GM23338 (cell line): ENCODE measurements at regions not wholly inside any gene's neighbourhood (a gene's known extent, or its start where the extent isn't known, plus 50 kb on each side); places are given as distances from the start of the nearest gene placed in this dataset.

Experiments used
- ATAC-seq: fragments of 200-7000 bp; cut with Tn5 transposase; 3 replicates; pipeline ENCODE4 v1.9.1; 2020
- DNase-seq: peaks from one replicate; pipeline ENCODE4 v3.0.0-alpha.2; 2015; ENCODE audit warnings: low spot score
- H2AFZ ChIP-seq: fragments of 200-600 bp; sonication (generic); 2 replicates; pipeline ENCODE4 v1.8.0; 2016; ENCODE audit warnings: antibody characterized with exemption, mild to moderate bottlenecking, moderate library complexity
- H3F3A ChIP-seq: fragments of 200-600 bp; sonication (generic); replicated peaks from 2 replicates; pipeline ENCODE4 v1.8.0; 2017; ENCODE audit warnings: antibody characterized with exemption, mixed run types, low read depth
- H3K27ac ChIP-seq: fragments of 200-600 bp; sonication (generic); 2 replicates; pipeline ENCODE4 v1.6.1; 2016; ENCODE audit warnings: low read depth
- H3K27me3 ChIP-seq: fragments of 200-600 bp; sonication (generic); 2 replicates; pipeline ENCODE4 v1.8.0; 2016; ENCODE audit warnings: mild to moderate bottlenecking, mixed run types, moderate library complexity; ENCODE audit not compliant: insufficient read depth
- H3K36me3 ChIP-seq: fragments of 200-600 bp; sonication (generic); 2 replicates; pipeline ENCODE4 v1.8.0; 2016; ENCODE audit warnings: mild to moderate bottlenecking; ENCODE audit not compliant: insufficient read depth
- H3K4me1 ChIP-seq: fragments of 200-600 bp; sonication (generic); 2 replicates; pipeline ENCODE4 v1.8.0; 2016; ENCODE audit warnings: mild to moderate bottlenecking, moderate library complexity; ENCODE audit not compliant: insufficient read depth
- H3K4me2 ChIP-seq: fragments of 200-600 bp; sonication (generic); 2 replicates; pipeline ENCODE4 v1.7.1; 2017; ENCODE audit warnings: mixed run types
- H3K4me3 ChIP-seq: fragments of 200-600 bp; sonication (generic); 2 replicates; pipeline ENCODE4 v1.6.1; 2016; ENCODE audit warnings: mixed run types
- H3K79me2 ChIP-seq: fragments of 200-600 bp; sonication (generic); replicated peaks from 2 replicates; pipeline ENCODE4 v1.8.0; 2017; ENCODE audit warnings: mild to moderate bottlenecking; ENCODE audit not compliant: insufficient read depth
- H3K9me2 ChIP-seq: fragments of 200-600 bp; sonication (generic); 2 replicates; pipeline ENCODE4 v1.8.0; 2017; ENCODE audit not compliant: insufficient read depth
- H4K20me1 ChIP-seq: fragments of 200-600 bp; sonication (generic); replicated peaks from 2 replicates; pipeline ENCODE4 v1.8.0; 2017; ENCODE audit warnings: mild to moderate bottlenecking; ENCODE audit not compliant: insufficient read depth
- H3K27ac Mint-ChIP-seq: 2 replicates; pipeline ENCODE4 v1.8.0; 2020; ENCODE audit warnings: inconsistent platforms, mild to moderate bottlenecking, moderate library complexity, mixed read lengths
- H3K27me3 Mint-ChIP-seq: 3 replicates; pipeline ENCODE4 v1.8.0; 2022; ENCODE audit warnings: low read depth, mild to moderate bottlenecking, moderate library complexity, mixed read lengths, inconsistent platforms; ENCODE audit not compliant: insufficient read depth, poor library complexity
- H3K36me3 Mint-ChIP-seq: 3 replicates; pipeline ENCODE4 v1.8.0; 2021; ENCODE audit warnings: low read depth, mild to moderate bottlenecking, inconsistent platforms, moderate library complexity, mixed read lengths
- H3K4me1 Mint-ChIP-seq: 3 replicates; pipeline ENCODE4 v1.8.0; 2020; ENCODE audit warnings: mild to moderate bottlenecking, inconsistent platforms, mixed read lengths
- H3K4me3 Mint-ChIP-seq: 3 replicates; pipeline ENCODE4 v1.8.0; 2021; ENCODE audit warnings: moderate library complexity, mild to moderate bottlenecking, inconsistent platforms, mixed read lengths
- H3K9me3 Mint-ChIP-seq: 3 replicates; pipeline ENCODE4 v1.8.0; 2020; ENCODE audit warnings: moderate library complexity, mild to moderate bottlenecking, inconsistent platforms, mixed read lengths
- CREB1 ChIP-seq: fragments of 250-450 bp; sonication (Bioruptor Pico); IDR thresholded peaks from 2 replicates; pipeline ENCODE4 v1.5.0; 2020; ENCODE audit warnings: low read depth, mild to moderate bottlenecking, moderate library complexity
- EZH2 ChIP-seq: fragments of 200-600 bp; sonication (generic); IDR thresholded peaks from one replicate; pipeline ENCODE4 v1.8.0; 2017; ENCODE audit warnings: antibody characterized with exemption, mild to moderate bottlenecking, low read depth; ENCODE audit not compliant: unreplicated experiment
- EZH2phosphoT487 ChIP-seq: fragments of 200-600 bp; sonication (generic); IDR thresholded peaks from one replicate; pipeline ENCODE4 v1.8.1; 2018; ENCODE audit warnings: antibody characterized with exemption; ENCODE audit not compliant: unreplicated experiment
- NANOG ChIP-seq: IDR thresholded peaks from 2 replicates; pipeline ENCODE4 v1.6.1; 2016; ENCODE audit warnings: antibody characterized with exemption, borderline replicate concordance
- POLR2AphosphoS5 ChIP-seq: IDR thresholded peaks from 2 replicates; pipeline ENCODE4 v1.6.1; 2016; ENCODE audit warnings: antibody characterized with exemption, low read depth
- ZNF114 ChIP-seq: fragments of 250-450 bp; sonication (Bioruptor Pico); IDR thresholded peaks from 2 replicates; pipeline ENCODE4 v1.5.0; 2020; ENCODE audit warnings: mild to moderate bottlenecking, moderate library complexity
- ZNF331 ChIP-seq: fragments of 250-450 bp; sonication (Bioruptor Pico); IDR thresholded peaks from 2 replicates; pipeline ENCODE4 v1.5.0; 2020; ENCODE audit warnings: low read depth, mild to moderate bottlenecking, moderate library complexity
- TF ChIP-seq, protein P1 (sequence below): IDR thresholded peaks from 2 replicates; pipeline ENCODE4 v1.6.1; 2016; ENCODE audit warnings: antibody characterized with exemption
- TF ChIP-seq, protein P2 (sequence below), 2 experiments: fragments of 200-600 bp in 1 of 2; sonication (generic) in 1 of 2; conservative IDR thresholded peaks; 2 replicates each; pipeline versions ENCODE4 v1.5.1 to v1.6.1; 2016 to 2017; ENCODE audit warnings: antibody characterized with exemption in 2 of 2, low read depth in 2 of 2, mild to moderate bottlenecking in 2 of 2, moderate library complexity in 1 of 2
- TF ChIP-seq, protein P3 (sequence below): fragments of 250-450 bp; sonication (Bioruptor Pico); IDR thresholded peaks from 2 replicates; pipeline ENCODE4 v1.5.0; 2020; ENCODE audit warnings: mild to moderate bottlenecking, moderate library complexity
- TF ChIP-seq, protein P4 (sequence below): IDR thresholded peaks from one replicate; pipeline ENCODE4 v1.6.1; 2018; ENCODE audit warnings: antibody characterized with exemption; ENCODE audit not compliant: unreplicated experiment

DNA sequence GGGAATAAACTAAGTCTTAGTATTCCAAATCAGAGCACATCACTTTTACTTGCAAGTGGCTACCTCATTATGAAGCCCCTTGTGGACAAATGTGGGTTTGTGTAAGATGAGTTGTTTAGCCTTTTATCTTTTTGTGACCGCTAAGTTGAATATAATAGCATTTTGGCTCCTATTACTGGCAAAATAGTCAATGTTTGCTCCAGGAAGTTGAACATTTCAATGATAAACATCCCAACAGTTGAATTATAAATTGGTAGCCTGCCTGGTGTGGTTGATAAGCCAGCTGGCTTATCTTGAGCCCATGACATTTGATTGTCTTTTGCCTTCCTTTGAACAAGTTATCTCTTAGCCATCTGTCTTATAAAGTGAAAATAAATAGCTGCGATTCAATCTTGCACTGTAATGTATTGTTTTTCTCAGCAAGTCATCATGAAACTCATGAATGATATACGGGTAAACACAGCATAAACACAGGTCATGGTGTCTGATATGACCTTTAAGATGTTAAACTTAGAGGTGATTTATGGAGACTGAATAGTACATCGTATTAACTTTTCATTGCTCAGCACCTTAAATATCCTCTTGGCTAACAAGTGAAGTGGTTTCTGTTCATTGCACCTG lies 338.4 kb downstream of the SOCS6 start:
- Histone ChIP-seq H3K27ac (no peak overlapping the region), H3K9me2 (no peaks in the 10 kb centered on the region), H3K36me3 (peaks cover 14% of the 10 kb centered on the region; the same call in 1 of the 2 replicates), H3K4me2 (no peak overlapping the region), H3K4me3 (no peak overlapping the region), H3F3A (no peaks in the 10 kb centered on the region), H4K20me1 (no peaks in the 10 kb centered on the region), H3K27me3 (no peaks in the 10 kb centered on the region), H3K79me2 (no peaks in the 10 kb centered on the region), H2AFZ (no peak overlapping the region), H3K4me1 (no peaks in the 10 kb centered on the region)
- no peak overlapping the region for H3K27ac Mint-ChIP-seq
- no peaks in the 10 kb centered on the region for H3K4me1 Mint-ChIP-seq
- H3K36me3 Mint-ChIP-seq: peaks cover 32% of the 10 kb centered on the region
- H3K27me3 Mint-ChIP-seq: no peaks in the 10 kb centered on the region
- no peak overlapping the region for H3K4me3 Mint-ChIP-seq
- peaks cover 98% of the 10 kb centered on the region for H3K9me3 Mint-ChIP-seq
- TF ChIP-seq, protein P1, sequence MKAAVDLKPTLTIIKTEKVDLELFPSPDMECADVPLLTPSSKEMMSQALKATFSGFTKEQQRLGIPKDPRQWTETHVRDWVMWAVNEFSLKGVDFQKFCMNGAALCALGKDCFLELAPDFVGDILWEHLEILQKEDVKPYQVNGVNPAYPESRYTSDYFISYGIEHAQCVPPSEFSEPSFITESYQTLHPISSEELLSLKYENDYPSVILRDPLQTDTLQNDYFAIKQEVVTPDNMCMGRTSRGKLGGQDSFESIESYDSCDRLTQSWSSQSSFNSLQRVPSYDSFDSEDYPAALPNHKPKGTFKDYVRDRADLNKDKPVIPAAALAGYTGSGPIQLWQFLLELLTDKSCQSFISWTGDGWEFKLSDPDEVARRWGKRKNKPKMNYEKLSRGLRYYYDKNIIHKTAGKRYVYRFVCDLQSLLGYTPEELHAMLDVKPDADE: no peak
- TF ChIP-seq ZNF114 (CRISPR knock-in tag) (no peak), EZH2 (no peak), CREB1 (CRISPR knock-in tag) (no peak), NANOG (no peak), ZNF331 (CRISPR knock-in tag) (no peak), EZH2phosphoT487 (no peak), POLR2AphosphoS5 (no peak)
- TF ChIP-seq, protein P2, sequence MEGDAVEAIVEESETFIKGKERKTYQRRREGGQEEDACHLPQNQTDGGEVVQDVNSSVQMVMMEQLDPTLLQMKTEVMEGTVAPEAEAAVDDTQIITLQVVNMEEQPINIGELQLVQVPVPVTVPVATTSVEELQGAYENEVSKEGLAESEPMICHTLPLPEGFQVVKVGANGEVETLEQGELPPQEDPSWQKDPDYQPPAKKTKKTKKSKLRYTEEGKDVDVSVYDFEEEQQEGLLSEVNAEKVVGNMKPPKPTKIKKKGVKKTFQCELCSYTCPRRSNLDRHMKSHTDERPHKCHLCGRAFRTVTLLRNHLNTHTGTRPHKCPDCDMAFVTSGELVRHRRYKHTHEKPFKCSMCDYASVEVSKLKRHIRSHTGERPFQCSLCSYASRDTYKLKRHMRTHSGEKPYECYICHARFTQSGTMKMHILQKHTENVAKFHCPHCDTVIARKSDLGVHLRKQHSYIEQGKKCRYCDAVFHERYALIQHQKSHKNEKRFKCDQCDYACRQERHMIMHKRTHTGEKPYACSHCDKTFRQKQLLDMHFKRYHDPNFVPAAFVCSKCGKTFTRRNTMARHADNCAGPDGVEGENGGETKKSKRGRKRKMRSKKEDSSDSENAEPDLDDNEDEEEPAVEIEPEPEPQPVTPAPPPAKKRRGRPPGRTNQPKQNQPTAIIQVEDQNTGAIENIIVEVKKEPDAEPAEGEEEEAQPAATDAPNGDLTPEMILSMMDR (conservative IDR thresholded peaks at IDR 0.05; ENCODE audit: low read depth in 2 of 2): no peak
- TF ChIP-seq, protein P3, sequence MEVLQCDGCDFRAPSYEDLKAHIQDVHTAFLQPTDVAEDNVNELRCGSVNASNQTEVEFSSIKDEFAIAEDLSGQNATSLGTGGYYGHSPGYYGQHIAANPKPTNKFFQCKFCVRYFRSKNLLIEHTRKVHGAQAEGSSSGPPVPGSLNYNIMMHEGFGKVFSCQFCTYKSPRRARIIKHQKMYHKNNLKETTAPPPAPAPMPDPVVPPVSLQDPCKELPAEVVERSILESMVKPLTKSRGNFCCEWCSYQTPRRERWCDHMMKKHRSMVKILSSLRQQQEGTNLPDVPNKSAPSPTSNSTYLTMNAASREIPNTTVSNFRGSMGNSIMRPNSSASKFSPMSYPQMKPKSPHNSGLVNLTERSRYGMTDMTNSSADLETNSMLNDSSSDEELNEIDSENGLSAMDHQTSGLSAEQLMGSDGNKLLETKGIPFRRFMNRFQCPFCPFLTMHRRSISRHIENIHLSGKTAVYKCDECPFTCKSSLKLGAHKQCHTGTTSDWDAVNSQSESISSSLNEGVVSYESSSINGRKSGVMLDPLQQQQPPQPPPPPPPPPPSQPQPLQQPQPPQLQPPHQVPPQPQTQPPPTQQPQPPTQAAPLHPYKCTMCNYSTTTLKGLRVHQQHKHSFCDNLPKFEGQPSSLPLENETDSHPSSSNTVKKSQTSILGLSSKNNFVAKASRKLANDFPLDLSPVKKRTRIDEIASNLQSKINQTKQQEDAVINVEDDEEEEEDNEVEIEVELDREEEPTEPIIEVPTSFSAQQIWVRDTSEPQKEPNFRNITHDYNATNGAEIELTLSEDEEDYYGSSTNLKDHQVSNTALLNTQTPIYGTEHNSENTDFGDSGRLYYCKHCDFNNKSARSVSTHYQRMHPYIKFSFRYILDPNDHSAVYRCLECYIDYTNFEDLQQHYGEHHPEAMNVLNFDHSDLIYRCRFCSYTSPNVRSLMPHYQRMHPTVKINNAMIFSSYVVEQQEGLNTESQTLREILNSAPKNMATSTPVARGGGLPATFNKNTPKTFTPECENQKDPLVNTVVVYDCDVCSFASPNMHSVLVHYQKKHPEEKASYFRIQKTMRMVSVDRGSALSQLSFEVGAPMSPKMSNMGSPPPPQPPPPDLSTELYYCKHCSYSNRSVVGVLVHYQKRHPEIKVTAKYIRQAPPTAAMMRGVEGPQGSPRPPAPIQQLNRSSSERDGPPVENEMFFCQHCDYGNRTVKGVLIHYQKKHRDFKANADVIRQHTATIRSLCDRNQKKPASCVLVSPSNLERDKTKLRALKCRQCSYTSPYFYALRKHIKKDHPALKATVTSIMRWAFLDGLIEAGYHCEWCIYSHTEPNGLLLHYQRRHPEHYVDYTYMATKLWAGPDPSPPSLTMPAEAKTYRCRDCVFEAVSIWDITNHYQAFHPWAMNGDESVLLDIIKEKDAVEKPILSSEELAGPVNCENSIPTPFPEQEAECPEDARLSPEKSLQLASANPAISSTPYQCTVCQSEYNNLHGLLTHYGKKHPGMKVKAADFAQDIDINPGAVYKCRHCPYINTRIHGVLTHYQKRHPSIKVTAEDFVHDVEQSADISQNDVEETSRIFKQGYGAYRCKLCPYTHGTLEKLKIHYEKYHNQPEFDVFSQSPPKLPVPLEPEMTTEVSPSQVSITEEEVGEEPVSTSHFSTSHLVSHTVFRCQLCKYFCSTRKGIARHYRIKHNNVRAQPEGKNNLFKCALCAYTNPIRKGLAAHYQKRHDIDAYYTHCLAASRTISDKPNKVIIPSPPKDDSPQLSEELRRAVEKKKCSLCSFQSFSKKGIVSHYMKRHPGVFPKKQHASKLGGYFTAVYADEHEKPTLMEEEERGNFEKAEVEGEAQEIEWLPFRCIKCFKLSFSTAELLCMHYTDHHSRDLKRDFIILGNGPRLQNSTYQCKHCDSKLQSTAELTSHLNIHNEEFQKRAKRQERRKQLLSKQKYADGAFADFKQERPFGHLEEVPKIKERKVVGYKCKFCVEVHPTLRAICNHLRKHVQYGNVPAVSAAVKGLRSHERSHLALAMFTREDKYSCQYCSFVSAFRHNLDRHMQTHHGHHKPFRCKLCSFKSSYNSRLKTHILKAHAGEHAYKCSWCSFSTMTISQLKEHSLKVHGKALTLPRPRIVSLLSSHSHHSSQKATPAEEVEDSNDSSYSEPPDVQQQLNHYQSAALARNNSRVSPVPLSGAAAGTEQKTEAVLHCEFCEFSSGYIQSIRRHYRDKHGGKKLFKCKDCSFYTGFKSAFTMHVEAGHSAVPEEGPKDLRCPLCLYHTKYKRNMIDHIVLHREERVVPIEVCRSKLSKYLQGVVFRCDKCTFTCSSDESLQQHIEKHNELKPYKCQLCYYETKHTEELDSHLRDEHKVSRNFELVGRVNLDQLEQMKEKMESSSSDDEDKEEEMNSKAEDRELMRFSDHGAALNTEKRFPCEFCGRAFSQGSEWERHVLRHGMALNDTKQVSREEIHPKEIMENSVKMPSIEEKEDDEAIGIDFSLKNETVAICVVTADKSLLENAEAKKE: no peak
- TF ChIP-seq, protein P4, sequence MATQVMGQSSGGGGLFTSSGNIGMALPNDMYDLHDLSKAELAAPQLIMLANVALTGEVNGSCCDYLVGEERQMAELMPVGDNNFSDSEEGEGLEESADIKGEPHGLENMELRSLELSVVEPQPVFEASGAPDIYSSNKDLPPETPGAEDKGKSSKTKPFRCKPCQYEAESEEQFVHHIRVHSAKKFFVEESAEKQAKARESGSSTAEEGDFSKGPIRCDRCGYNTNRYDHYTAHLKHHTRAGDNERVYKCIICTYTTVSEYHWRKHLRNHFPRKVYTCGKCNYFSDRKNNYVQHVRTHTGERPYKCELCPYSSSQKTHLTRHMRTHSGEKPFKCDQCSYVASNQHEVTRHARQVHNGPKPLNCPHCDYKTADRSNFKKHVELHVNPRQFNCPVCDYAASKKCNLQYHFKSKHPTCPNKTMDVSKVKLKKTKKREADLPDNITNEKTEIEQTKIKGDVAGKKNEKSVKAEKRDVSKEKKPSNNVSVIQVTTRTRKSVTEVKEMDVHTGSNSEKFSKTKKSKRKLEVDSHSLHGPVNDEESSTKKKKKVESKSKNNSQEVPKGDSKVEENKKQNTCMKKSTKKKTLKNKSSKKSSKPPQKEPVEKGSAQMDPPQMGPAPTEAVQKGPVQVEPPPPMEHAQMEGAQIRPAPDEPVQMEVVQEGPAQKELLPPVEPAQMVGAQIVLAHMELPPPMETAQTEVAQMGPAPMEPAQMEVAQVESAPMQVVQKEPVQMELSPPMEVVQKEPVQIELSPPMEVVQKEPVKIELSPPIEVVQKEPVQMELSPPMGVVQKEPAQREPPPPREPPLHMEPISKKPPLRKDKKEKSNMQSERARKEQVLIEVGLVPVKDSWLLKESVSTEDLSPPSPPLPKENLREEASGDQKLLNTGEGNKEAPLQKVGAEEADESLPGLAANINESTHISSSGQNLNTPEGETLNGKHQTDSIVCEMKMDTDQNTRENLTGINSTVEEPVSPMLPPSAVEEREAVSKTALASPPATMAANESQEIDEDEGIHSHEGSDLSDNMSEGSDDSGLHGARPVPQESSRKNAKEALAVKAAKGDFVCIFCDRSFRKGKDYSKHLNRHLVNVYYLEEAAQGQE: no peak
- no peak for DNase-seq
- ATAC-seq: no peak
